HCT116 (cell line): ENCODE measurements at regions not wholly inside any gene's neighbourhood (a gene's known extent, or its start where the extent isn't known, plus 50 kb on each side); places are given as distances from the start of the nearest gene placed in this dataset.

Source experiments
- ATAC-seq: fragments of 200-7000 bp; cut with Tn5 transposase; 2 replicates; pipeline ENCODE4 v1.9.1; 2020; ENCODE audit warnings: mild to moderate bottlenecking, moderate library complexity
- BruUV-seq: library from RNA; stranded (reverse); fragments of 400-500 nt; replicated peaks from 2 replicates; lab custom pipeline; 2021; lab: Mats Ljungman, UMichigan
- CTCF ChIA-PET: fragments of 300-600 bp; sonication (Branson Sonifier 250); formaldehyde crosslinking; loops from one replicate; lab custom pipeline; 2021; ENCODE audit warnings: antibody characterized with exemption; lab: Charles Lee
- POLR2A ChIA-PET: fragments of 300-600, 350-600 bp; sonication (Branson Sonifier 250); formaldehyde crosslinking; loops from one replicate; lab custom pipeline; 2021; ENCODE audit warnings: antibody characterized with exemption; lab: Charles Lee
- RAD21 ChIA-PET, 2 experiments: fragments of 300-600 bp; sonication (Branson Sonifier 250); formaldehyde crosslinking; loops; one replicate each; lab custom pipeline; 2023; ENCODE audit warnings: low total read pairs in 2 of 2; ENCODE audit not compliant: uncharacterized antibody in 2 of 2, unreplicated experiment in 2 of 2, low non-redundant PET in 1 of 2; lab: Charles Lee
- DNase-seq: peaks from one replicate; pipeline ENCODE4 v3.0.0-alpha.2; 2010; ENCODE audit warnings: low read depth, low spot score
- H2AFZ ChIP-seq: fragments of 200-600 bp; shearing (Covaris generic), sonication (generic); 2 replicates; pipeline ENCODE4 v1.6.1; 2017; ENCODE audit warnings: low read depth, mixed run types, mixed read lengths, antibody characterized with exemption, low read length; ENCODE audit not compliant: poor library complexity, severe bottlenecking
- H3K27ac ChIP-seq: 2 replicates; pipeline ENCODE4 v1.5.1; 2012; ENCODE audit warnings: low read depth, low read length
- H3K27me3 ChIP-seq: fragments of 200-600 bp; sonication (generic); 2 replicates; pipeline ENCODE4 v1.6.1; 2016; ENCODE audit warnings: mixed run types, low read length, mixed read lengths; ENCODE audit not compliant: insufficient read depth
- H3K36me3 ChIP-seq, 2 experiments: fragments of 200-500 bp in 1 of 2; fragments of 200-600 bp in 1 of 2; sonication (Bioruptor generic) in 1 of 2; sonication (generic) in 1 of 2; 2 replicates each; pipeline versions ENCODE4 v1.5.1 to v1.6.1; 2014 to 2016; ENCODE audit warnings: low read length in 2 of 2, inconsistent platforms in 1 of 2, mixed read lengths in 1 of 2, mixed run types in 1 of 2; ENCODE audit not compliant: insufficient read depth in 2 of 2, control insufficient read depth in 1 of 2
- H3K4me1 ChIP-seq, 2 experiments: fragments of 200-600 bp in 1 of 2; sonication (generic) in 1 of 2; 2 replicates each; pipeline versions ENCODE4 v1.5.1 to v1.6.1; 2012 to 2017; ENCODE audit warnings: low read length in 2 of 2, inconsistent platforms in 1 of 2, mild to moderate bottlenecking in 1 of 2, mixed read lengths in 1 of 2, mixed run types in 1 of 2, moderate library complexity in 1 of 2; ENCODE audit not compliant: insufficient read depth in 2 of 2, control insufficient read depth in 1 of 2
- H3K4me2 ChIP-seq: fragments of 200-600 bp; sonication (generic); 2 replicates; pipeline ENCODE4 v1.6.1; 2017; ENCODE audit warnings: mixed run types, low read length, mixed read lengths
- H3K4me3 ChIP-seq, 2 experiments: fragments of 200-600 bp in 1 of 2; sonication (generic) in 1 of 2; replicated peaks in 1 of 2; 2 replicates each; pipeline ENCODE4 v1.5.1; 2011 to 2016; ENCODE audit warnings: low read length in 2 of 2, control low read depth in 1 of 2, low read depth in 1 of 2, mild to moderate bottlenecking in 1 of 2, mixed read lengths in 1 of 2, mixed run types in 1 of 2
- H3K79me2 ChIP-seq: fragments of 200-600 bp; sonication (generic); 2 replicates; pipeline ENCODE4 v1.6.1; 2017; ENCODE audit warnings: mild to moderate bottlenecking, mixed run types, low read length, moderate library complexity, mixed read lengths; ENCODE audit not compliant: insufficient read depth
- H3K9ac ChIP-seq: fragments of 200-600 bp; sonication (generic); 2 replicates; pipeline ENCODE4 v1.6.1; 2016; ENCODE audit warnings: low read length, mixed read lengths
- H3K9me2 ChIP-seq: fragments of 200-600 bp; sonication (generic), shearing (Covaris generic); 2 replicates; pipeline ENCODE4 v1.6.1; 2017; ENCODE audit warnings: mixed run types, mild to moderate bottlenecking, moderate library complexity; ENCODE audit not compliant: insufficient read depth
- H3K9me3 ChIP-seq, 2 experiments: fragments of 200-500 bp in 1 of 2; fragments of 200-600 bp in 1 of 2; sonication (Bioruptor generic) in 1 of 2; sonication (generic) in 1 of 2; 2 replicates each; pipeline ENCODE4 v1.6.1; 2014 to 2017; ENCODE audit warnings: low read length in 2 of 2, mixed read lengths in 2 of 2, inconsistent platforms in 1 of 2, low read depth in 1 of 2, mild to moderate bottlenecking in 1 of 2, mixed run types in 1 of 2, moderate library complexity in 1 of 2; ENCODE audit not compliant: control insufficient read depth in 1 of 2, insufficient read depth in 1 of 2
- H4K20me1 ChIP-seq: fragments of 200-600 bp; sonication (generic), shearing (Covaris generic); 2 replicates; pipeline ENCODE4 v1.6.1; 2017; ENCODE audit warnings: mixed run types, mild to moderate bottlenecking, moderate library complexity; ENCODE audit not compliant: insufficient read depth
- CBX3 ChIP-seq: IDR thresholded peaks from 2 replicates; pipeline ENCODE4 v1.6.1; 2012; ENCODE audit warnings: low read depth
- CEBPB ChIP-seq: IDR thresholded peaks from 2 replicates; pipeline ENCODE4 v1.6.1; 2012; ENCODE audit warnings: low read depth
- EGR1 ChIP-seq: IDR thresholded peaks from 2 replicates; pipeline ENCODE4 v1.6.1; 2012; ENCODE audit warnings: low read depth
- ELF1 ChIP-seq: IDR thresholded peaks from 2 replicates; pipeline ENCODE4 v1.6.1; 2012; ENCODE audit warnings: low read depth, borderline replicate concordance
- EZH2 ChIP-seq: fragments of 200-600 bp; sonication (generic); IDR thresholded peaks from 2 replicates; pipeline ENCODE4 v1.6.1; 2017; ENCODE audit warnings: antibody characterized with exemption, mixed run types
- EZH2phosphoT487 ChIP-seq: fragments of 200-600 bp; IDR thresholded peaks from 2 replicates; pipeline ENCODE4 v1.6.1; 2018; ENCODE audit warnings: antibody characterized with exemption, borderline replicate concordance
- POLR2A ChIP-seq: IDR thresholded peaks from 2 replicates; pipeline ENCODE4 v1.7.0; 2011; ENCODE audit warnings: borderline replicate concordance; ENCODE audit not compliant: insufficient read depth, insufficient read length; ENCODE audit errors: extremely low read depth
- POLR2AphosphoS5 ChIP-seq: IDR thresholded peaks from 2 replicates; pipeline ENCODE4 v1.6.1; 2011; ENCODE audit warnings: mild to moderate bottlenecking, low read depth, low read length, moderate library complexity
- SIN3A ChIP-seq: IDR thresholded peaks from 2 replicates; pipeline ENCODE4 v1.6.1; 2012; ENCODE audit warnings: low read depth
- SP1 ChIP-seq: IDR thresholded peaks from 2 replicates; pipeline ENCODE4 v1.6.1; 2012; ENCODE audit warnings: low read depth
- SRF ChIP-seq: IDR thresholded peaks from 2 replicates; pipeline ENCODE4 v1.6.1; 2012; ENCODE audit warnings: low read depth
- TCF7L2 ChIP-seq: IDR thresholded peaks from 2 replicates; pipeline ENCODE4 v1.7.0; 2011; ENCODE audit warnings: borderline replicate concordance, inconsistent platforms; ENCODE audit not compliant: insufficient read depth, insufficient read length; ENCODE audit errors: extremely low read depth
- YY1 ChIP-seq: IDR thresholded peaks from 2 replicates; pipeline ENCODE4 v1.6.1; 2011; ENCODE audit warnings: low read length, low read depth, moderate library complexity, mild to moderate bottlenecking; ENCODE audit not compliant: insufficient replicate concordance; ENCODE audit errors: extremely low read depth
- ZFX ChIP-seq: fragments of 450-650 bp; IDR thresholded peaks from 2 replicates; pipeline ENCODE4 v1.6.1; 2017
- ZNF274 ChIP-seq: fragments of 200-500 bp; sonication (Bioruptor generic); IDR thresholded peaks from 2 replicates; pipeline ENCODE4 v1.6.1; 2014; ENCODE audit warnings: mild to moderate bottlenecking, low read depth, low read length, inconsistent platforms
- intact Hi-C: fragments of 100-400 bp; cut with micrococcal nuclease; formaldehyde crosslinking; loops from 2 replicates; pipeline ENCODE4 v1.10.0; 2022
- TF ChIP-seq, protein P1 (sequence below): IDR thresholded peaks from 2 replicates; pipeline ENCODE4 v1.6.1; 2012
- TF ChIP-seq, protein P2 (sequence below): IDR thresholded peaks from 2 replicates; pipeline ENCODE4 v1.6.1; 2012; ENCODE audit warnings: low read depth
- TF ChIP-seq, protein P3 (sequence below), 3 experiments: fragments of 200-600 bp in 1 of 3; sonication (generic) in 1 of 3; IDR thresholded peaks in 2 of 3; conservative IDR thresholded peaks in 1 of 3; 2 replicates each; pipeline ENCODE4 v1.5.1; 2012 to 2017; ENCODE audit warnings: low read depth in 2 of 3, low read length in 2 of 3, antibody characterized with exemption in 1 of 3, borderline replicate concordance in 1 of 3, control low read depth in 1 of 3, mild to moderate bottlenecking in 1 of 3, mixed read lengths in 1 of 3, mixed run types in 1 of 3, moderate library complexity in 1 of 3; ENCODE audit not compliant: insufficient read depth in 1 of 3
- TF ChIP-seq, protein P4 (sequence below): IDR thresholded peaks from 2 replicates; pipeline ENCODE4 v1.6.1; 2011; ENCODE audit warnings: mild to moderate bottlenecking, low read length, moderate library complexity; ENCODE audit not compliant: insufficient replicate concordance; ENCODE audit errors: extremely low read depth
- TF ChIP-seq, protein P5 (sequence below): IDR thresholded peaks from 2 replicates; pipeline ENCODE4 v1.6.1; 2012

DNA sequence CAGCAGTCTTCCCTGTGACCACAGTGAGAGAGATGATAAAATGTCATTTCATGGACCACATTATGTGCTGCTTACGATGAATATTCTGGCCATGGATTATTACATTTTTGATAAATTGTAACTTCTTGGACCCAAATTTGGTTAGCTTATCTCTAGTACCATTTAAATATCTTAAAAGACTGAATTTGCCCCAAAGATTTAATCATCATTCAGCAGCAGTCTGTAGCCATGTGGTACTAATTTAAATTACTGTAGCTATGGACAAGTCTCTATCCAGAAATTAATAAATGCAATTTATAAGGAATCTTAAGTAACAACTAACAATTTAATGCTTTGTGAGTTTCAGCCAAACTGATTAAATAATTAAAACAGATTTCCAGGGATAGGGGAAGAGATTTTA, 644.9 kb upstream of the FANCL start:
- no peaks in the 10 kb centered on the region for H3K9me2 ChIP-seq
- no peak overlapping the region for H2AFZ ChIP-seq
- intact Hi-C loops = no loop called here
- RAD21 ChIA-PET = no interaction called here
- no peak for ATAC-seq
- no peak overlapping the region for H3K27ac ChIP-seq
- no peaks in the 10 kb centered on the region for H3K9me3 ChIP-seq
- H3K79me2 ChIP-seq = no peaks in the 10 kb centered on the region
- H3K27me3 ChIP-seq = peaks cover 9% of the 10 kb centered on the region; the same call in 1 of the 2 replicates
- CTCF ChIA-PET = no interaction called here
- BruUV-seq = no TSS peak
- H3K4me1 ChIP-seq = no peaks in the 10 kb centered on the region
- TF ChIP-seq, protein P1, sequence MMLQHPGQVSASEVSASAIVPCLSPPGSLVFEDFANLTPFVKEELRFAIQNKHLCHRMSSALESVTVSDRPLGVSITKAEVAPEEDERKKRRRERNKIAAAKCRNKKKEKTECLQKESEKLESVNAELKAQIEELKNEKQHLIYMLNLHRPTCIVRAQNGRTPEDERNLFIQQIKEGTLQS = no peak
- no peak for TF ChIP-seq SRF
- TF ChIP-seq, protein P2, sequence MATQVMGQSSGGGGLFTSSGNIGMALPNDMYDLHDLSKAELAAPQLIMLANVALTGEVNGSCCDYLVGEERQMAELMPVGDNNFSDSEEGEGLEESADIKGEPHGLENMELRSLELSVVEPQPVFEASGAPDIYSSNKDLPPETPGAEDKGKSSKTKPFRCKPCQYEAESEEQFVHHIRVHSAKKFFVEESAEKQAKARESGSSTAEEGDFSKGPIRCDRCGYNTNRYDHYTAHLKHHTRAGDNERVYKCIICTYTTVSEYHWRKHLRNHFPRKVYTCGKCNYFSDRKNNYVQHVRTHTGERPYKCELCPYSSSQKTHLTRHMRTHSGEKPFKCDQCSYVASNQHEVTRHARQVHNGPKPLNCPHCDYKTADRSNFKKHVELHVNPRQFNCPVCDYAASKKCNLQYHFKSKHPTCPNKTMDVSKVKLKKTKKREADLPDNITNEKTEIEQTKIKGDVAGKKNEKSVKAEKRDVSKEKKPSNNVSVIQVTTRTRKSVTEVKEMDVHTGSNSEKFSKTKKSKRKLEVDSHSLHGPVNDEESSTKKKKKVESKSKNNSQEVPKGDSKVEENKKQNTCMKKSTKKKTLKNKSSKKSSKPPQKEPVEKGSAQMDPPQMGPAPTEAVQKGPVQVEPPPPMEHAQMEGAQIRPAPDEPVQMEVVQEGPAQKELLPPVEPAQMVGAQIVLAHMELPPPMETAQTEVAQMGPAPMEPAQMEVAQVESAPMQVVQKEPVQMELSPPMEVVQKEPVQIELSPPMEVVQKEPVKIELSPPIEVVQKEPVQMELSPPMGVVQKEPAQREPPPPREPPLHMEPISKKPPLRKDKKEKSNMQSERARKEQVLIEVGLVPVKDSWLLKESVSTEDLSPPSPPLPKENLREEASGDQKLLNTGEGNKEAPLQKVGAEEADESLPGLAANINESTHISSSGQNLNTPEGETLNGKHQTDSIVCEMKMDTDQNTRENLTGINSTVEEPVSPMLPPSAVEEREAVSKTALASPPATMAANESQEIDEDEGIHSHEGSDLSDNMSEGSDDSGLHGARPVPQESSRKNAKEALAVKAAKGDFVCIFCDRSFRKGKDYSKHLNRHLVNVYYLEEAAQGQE = no peak
- no peak for TF ChIP-seq CBX3
- TF ChIP-seq SIN3A = no peak
- no peak for TF ChIP-seq CEBPB
- no peak for TF ChIP-seq EGR1
- no peak for TF ChIP-seq ELF1
- no peak for TF ChIP-seq POLR2A
- no peak for TF ChIP-seq EZH2
- TF ChIP-seq ZNF274 = no peak
- no peak for TF ChIP-seq ZFX
- no peak for TF ChIP-seq SP1
- TF ChIP-seq EZH2phosphoT487 = no peak
- TF ChIP-seq, protein P3, sequence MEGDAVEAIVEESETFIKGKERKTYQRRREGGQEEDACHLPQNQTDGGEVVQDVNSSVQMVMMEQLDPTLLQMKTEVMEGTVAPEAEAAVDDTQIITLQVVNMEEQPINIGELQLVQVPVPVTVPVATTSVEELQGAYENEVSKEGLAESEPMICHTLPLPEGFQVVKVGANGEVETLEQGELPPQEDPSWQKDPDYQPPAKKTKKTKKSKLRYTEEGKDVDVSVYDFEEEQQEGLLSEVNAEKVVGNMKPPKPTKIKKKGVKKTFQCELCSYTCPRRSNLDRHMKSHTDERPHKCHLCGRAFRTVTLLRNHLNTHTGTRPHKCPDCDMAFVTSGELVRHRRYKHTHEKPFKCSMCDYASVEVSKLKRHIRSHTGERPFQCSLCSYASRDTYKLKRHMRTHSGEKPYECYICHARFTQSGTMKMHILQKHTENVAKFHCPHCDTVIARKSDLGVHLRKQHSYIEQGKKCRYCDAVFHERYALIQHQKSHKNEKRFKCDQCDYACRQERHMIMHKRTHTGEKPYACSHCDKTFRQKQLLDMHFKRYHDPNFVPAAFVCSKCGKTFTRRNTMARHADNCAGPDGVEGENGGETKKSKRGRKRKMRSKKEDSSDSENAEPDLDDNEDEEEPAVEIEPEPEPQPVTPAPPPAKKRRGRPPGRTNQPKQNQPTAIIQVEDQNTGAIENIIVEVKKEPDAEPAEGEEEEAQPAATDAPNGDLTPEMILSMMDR (IDR thresholded peaks at IDR 0.05 in 2 of 3, conservative IDR thresholded peaks at IDR 0.05 in 1 of 3; ENCODE audit: borderline replicate concordance in 1 of 3, insufficient read depth in 1 of 3, low read depth in 2 of 3, low read length in 2 of 3) = no peak
- TF ChIP-seq, protein P4, sequence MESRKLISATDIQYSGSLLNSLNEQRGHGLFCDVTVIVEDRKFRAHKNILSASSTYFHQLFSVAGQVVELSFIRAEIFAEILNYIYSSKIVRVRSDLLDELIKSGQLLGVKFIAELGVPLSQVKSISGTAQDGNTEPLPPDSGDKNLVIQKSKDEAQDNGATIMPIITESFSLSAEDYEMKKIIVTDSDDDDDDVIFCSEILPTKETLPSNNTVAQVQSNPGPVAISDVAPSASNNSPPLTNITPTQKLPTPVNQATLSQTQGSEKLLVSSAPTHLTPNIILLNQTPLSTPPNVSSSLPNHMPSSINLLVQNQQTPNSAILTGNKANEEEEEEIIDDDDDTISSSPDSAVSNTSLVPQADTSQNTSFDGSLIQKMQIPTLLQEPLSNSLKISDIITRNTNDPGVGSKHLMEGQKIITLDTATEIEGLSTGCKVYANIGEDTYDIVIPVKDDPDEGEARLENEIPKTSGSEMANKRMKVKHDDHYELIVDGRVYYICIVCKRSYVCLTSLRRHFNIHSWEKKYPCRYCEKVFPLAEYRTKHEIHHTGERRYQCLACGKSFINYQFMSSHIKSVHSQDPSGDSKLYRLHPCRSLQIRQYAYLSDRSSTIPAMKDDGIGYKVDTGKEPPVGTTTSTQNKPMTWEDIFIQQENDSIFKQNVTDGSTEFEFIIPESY = no peak
- TF ChIP-seq POLR2AphosphoS5 = no peak
- TF ChIP-seq, protein P5, sequence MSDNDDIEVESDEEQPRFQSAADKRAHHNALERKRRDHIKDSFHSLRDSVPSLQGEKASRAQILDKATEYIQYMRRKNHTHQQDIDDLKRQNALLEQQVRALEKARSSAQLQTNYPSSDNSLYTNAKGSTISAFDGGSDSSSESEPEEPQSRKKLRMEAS = no peak
- no peak for TF ChIP-seq TCF7L2
- TF ChIP-seq YY1 = no peak
- TF ChIP-seq, all 23 proteins: peak for 0
- DNase-seq = no peak
- no peaks in the 10 kb centered on the region for H4K20me1 ChIP-seq
- POLR2A ChIA-PET = no interaction called here
- no peaks in the 10 kb centered on the region for H3K36me3 ChIP-seq
- no peak overlapping the region for H3K4me3 ChIP-seq
- no peak overlapping the region for H3K4me2 ChIP-seq
- H3K9ac ChIP-seq = no peak overlapping the region
